ENCODE measurements at regions not wholly inside any gene's neighbourhood (a gene's known extent, or its start where the extent isn't known, plus 50 kb on each side); places are given as distances from the start of the nearest gene placed in this dataset.
"Not testable (repeated sequence)": the region's sequence is repeated elsewhere in the genome, so short reads cannot be mapped to it uniquely, and the experiment has no call there.

DNA sequence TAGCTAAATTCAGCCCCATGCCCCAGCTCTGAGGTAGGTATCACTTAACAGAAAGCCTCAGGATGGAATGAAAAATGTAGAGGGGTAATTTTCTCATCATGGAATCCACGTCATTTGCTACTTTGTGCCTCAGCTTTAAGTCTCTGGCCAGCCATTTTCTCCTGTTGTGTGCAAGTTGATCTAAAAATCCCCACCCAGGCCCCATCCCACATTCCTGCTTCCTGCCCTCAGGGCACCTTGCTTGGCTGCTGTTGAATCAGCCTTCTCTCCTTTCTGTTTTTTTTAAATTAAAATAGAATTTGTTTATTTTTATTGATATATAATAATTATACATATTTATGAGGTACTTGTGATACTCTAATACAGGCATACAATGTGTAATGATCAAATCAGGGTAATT is 179.9 kb upstream of the TSHZ3 start:
- DNase-seq (ENCODE audit: low read depth) = no peak

- DNase-seq (ENCODE audit: low read depth) = no peak
Measured at GRCh38 chr19:31530781-31531180, 181.5 kb upstream of the TSHZ3 start.

- no peak for DNase-seq (ENCODE audit: low read depth)
Measured at GRCh38 chr19:31531326-31531725, 182.1 kb upstream of the TSHZ3 start.

DNA sequence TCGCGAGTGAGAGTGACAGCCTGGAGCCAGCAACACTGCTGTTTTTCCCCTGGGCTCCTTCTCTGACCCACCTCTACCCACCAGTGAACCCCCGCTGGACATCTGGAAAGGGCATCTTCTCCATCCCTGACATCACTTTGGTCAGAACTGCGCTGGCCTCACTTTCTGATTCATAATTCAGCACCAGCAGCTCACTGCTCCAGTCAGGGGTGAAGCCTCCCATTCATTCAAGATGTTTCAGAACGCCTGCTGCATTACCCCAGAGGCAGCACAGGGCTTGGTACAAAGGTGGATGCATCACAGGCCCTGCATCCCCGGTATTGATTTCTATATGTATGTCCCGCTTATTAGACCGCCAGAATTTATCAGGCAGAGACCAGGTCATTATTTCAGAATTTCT is 182.8 kb upstream of the TSHZ3 start:
- DNase-seq (ENCODE audit: low read depth) = no peak

GRCh38 chr19:31533114-31533513 is 183.9 kb upstream of the TSHZ3 start:
- DNase-seq (ENCODE audit: low read depth) = no peak

GRCh38 chr19:31534231-31534630 is 185.0 kb upstream of the TSHZ3 start:
- no peak for DNase-seq (ENCODE audit: low read depth)

GRCh38 chr19:31534786-31535657 is 185.8 kb upstream of the TSHZ3 start:
- no peak for DNase-seq (ENCODE audit: low read depth)

GRCh38 chr19:31535691-31536460 is 186.6 kb upstream of the TSHZ3 start:
- DNase-seq (ENCODE audit: low read depth) = no peak

DNA sequence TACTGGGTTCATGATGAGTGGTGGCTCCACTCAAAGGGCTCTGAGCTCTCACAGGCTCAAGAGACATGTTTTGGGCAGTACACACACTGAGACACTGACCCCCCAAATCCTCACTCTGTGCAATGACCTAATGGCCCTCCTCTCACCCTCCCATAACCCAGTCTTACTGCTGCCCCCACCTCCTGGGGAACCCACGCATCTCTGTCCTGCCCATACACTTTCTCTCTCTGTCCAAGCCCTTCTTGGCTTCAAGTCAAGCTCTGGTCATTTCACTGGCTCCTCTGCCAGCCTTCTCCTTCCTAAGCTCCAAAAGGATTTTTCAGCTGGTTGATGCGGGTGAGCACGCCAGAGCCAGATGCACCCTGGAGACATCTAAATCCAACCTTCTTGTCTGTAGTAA is 187.9 kb upstream of the TSHZ3 start:
- no peak for DNase-seq (ENCODE audit: low read depth)

DNA sequence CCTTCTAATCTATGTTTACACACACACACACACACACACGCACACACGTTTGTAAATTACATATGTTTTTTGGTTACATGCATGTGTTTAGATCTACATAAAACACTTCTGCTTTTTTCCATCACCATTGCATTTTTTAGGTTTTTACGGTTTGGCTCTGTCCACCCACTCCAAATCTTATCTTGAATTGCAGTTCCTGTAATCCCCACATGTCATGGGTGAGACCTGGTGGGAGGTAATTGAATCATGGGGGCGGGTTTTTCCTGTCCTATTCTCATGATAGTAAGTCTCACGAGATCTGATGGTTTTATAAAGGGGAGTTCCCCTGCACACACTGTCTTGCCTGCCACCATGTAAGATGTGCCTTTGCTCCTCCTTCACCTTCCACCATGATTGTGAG is 188.7 kb upstream of the TSHZ3 start:
- DNase-seq (ENCODE audit: low read depth) = not testable (repeated sequence)

DNA sequence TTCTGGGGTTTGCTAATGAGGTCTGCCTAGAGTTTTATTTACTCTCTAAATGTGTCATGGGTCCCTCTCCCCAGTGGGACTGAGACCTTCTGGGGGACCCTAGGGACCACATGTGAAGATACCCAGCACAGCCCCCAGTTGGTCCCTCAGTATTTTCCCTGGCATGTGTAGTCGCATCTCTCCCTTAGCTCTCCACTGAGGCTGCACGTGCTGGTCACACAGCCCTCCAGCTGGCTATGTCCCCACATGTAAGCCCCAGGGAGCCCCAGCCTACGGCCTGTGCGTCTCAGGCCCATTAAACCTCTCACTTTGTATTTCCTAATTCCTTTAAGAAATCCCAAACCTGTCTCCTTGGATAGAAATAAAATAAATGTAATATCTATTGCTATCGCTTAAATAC is 189.6 kb upstream of the TSHZ3 start:
- DNase-seq (ENCODE audit: low read depth) = no peak

GRCh38 chr19:31539386-31539785 is 190.2 kb upstream of the TSHZ3 start:
- DNase-seq (ENCODE audit: low read depth) = no peak

DNA sequence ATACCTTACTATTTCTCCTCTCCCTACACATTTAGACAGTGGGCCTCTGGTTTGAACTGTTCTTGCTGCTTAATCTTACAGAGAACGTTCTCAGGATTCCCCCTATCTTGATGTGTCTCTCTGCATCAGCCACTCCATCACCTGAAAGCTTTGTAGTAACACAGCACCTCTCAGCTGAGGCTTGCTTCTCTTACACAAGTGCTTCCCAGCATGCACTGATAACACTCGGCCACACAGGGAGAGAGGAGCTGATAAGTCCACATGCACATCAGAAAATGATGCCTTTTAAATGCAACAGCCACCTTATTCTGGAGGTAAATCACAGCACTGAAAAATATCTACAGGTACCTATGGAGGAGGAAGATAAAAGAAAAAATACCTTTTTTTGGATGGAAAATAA is 192.2 kb upstream of the TSHZ3 start:
- no peak for DNase-seq (ENCODE audit: low read depth)

- no peak for DNase-seq (ENCODE audit: low read depth)
Measured at GRCh38 chr19:31543456-31543855, 194.2 kb upstream of the TSHZ3 start.

- no peak for DNase-seq (ENCODE audit: low read depth)
Measured at GRCh38 chr19:31545777-31546176, 196.5 kb upstream of the TSHZ3 start.

DNA sequence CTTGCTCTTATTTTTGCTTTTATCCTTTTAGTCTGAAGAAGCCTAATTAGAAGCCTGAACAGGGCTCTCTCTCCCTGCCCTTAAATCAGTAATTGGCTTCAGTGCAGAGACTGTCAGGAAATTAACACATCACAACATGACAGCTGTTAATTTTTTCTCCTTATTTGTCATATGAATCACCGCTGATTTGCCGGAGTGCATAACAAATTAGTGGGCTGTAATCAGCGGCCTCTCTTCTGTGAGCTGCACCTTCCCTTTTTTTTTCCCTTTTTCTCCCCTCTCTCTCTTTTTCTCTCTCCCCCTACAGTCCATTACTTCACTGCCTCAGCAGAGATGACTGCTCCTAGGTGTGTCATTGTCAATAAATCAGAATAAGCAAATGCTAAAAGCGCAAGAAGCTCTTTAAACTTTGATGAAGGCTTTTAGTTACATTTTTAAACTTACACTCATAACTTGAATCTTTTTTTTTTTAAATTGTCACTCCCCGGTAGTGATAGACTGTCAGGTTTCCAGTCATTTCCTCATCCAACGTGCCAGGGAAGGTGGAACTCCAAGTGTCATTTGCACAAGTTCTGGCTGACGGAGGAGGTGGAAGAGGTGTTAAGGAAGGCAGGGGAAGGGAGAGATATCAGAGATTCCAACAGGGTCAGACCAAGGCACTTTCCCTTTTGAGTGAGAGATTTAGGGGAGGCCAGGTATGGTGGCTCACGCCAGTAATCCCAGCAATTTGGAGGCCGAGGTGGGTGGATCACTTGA is 197.1 kb upstream of the TSHZ3 start:
- no peak for DNase-seq (ENCODE audit: low read depth)

DNA sequence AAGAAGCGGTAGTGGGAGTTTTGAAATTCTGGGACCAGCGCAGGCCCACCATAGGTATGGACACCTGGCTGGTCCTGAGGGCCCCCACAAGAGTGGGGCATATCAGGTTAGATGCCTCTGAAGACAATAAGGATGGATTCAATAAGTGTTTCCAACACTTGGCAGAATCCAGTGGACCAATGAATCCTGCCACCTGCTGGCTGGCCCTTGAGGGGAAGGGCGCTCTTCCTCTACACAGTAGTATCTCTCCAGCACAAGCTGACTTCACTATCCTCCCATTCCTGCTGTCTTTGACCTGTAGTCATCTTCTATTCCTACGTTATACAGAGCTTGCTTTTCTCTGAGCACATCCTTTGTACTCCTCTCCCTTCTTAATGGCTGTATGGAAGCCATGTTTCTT is 199.7 kb upstream of the TSHZ3 start:
- no peak for DNase-seq (ENCODE audit: low read depth)

- no peak for DNase-seq (ENCODE audit: low read depth)
Measured at GRCh38 chr19:31553112-31553845, 204.0 kb upstream of the TSHZ3 start.

DNA sequence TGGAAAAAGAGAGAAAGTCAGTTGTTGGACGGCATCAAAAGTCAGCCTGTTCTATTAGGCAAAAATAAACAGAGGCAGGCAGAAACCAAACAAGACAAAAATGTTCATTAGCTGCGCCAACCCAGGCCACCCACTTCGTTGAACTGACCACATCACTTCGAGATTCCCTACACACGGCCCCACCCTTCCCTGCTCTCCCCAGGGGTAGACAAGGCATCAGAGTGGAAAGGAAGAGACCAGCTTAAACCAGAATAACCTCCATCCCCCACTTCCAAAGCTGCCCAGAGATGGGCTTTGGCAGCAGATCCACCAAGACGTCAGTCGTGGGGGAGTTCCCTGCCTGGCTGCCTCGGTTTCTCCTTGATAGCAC is 204.6 kb upstream of the TSHZ3 start:
- DNase-seq (ENCODE audit: low read depth) = no peak

DNA sequence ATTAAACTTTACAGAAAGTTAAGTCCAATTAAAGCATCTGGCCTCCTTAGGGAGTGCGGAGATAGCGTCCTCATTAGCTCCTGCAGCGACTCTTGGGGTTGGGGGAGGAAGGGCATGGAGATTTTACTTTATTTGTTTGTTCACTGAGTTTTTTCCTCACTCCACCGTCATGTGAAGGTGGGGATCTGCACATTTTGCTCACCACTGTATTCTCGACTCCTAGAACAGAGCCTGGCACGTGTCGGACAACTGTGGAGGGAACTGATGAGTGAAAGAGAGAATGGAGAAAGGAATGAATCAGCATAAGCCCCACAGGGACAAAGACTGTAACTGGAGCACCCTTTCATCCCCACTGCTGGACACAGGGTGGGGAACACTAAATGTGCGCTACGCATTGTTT is 205.1 kb upstream of the TSHZ3 start:
- no peak for DNase-seq (ENCODE audit: low read depth)

GRCh38 chr19:31555634-31556215 is 206.5 kb upstream of the TSHZ3 start:
- DNase-seq (ENCODE audit: low read depth) = no peak

- DNase-seq (ENCODE audit: low read depth) = no peak
Measured at GRCh38 chr19:31559494-31559893, 210.3 kb upstream of the TSHZ3 start.

Data from activated gamma-delta T cell treated with anti-CD3 and anti-CD28 coated beads, Interleukin-2, amount 50 U/mL, for 16 hours (primary cell).